HG02870 (cell line): ENCODE measurements at regions not wholly inside any gene's neighbourhood (a gene's known extent, or its start where the extent isn't known, plus 50 kb on each side); places are given as distances from the start of the nearest gene placed in this dataset.

Experiments used
- ATAC-seq: cut with Tn5 transposase; IDR thresholded peaks from one replicate; pipeline ENCODE4 v1.9.1; 2021; ENCODE audit warnings: mild to moderate bottlenecking, moderate library complexity; ENCODE audit not compliant: unreplicated experiment

- ATAC-seq: no peak
These were observed 50.0 kb downstream of the NCOR2 start for GRCh38 chr12:124517260-124518050.

GRCh38 chr12:124516850-124517249, 50.6 kb downstream of the NCOR2 start:
- ATAC-seq: no peak

GRCh38 chr12:124515981-124516380, 51.4 kb downstream of the NCOR2 start:
- no peak for ATAC-seq

GRCh38 chr12:124514996-124515932, 52.1 kb downstream of the NCOR2 start:
- ATAC-seq: no peak

GRCh38 chr12:124514145-124514995, 53.0 kb downstream of the NCOR2 start:
- ATAC-seq: no peak

GRCh38 chr12:124513297-124513867, 54.0 kb downstream of the NCOR2 start:
- ATAC-seq: no peak

GRCh38 chr12:124512667-124513296, 54.6 kb downstream of the NCOR2 start:
- ATAC-seq: no peak

- no peak for ATAC-seq
These were observed 56.0 kb downstream of the NCOR2 start for GRCh38 chr12:124511259-124511985.

- no peak for ATAC-seq
These were observed 57.0 kb downstream of the NCOR2 start for GRCh38 chr12:124510301-124510970.

GRCh38 chr12:124509676-124510300, 57.6 kb downstream of the NCOR2 start:
- no peak for ATAC-seq

- no peak for ATAC-seq
These were observed 58.1 kb downstream of the NCOR2 start for GRCh38 chr12:124509300-124509675.

- ATAC-seq: no peak
These were observed 58.9 kb downstream of the NCOR2 start for GRCh38 chr12:124508381-124509079.

GRCh38 chr12:124507188-124508109, 60.0 kb downstream of the NCOR2 start:
- ATAC-seq: no peak

- no peak for ATAC-seq
These were observed 60.6 kb downstream of the NCOR2 start for GRCh38 chr12:124506832-124507153.

GRCh38 chr12:124506145-124506831, 61.1 kb downstream of the NCOR2 start:
- ATAC-seq: no peak
